ENCODE measurements at regions not wholly inside any gene's neighbourhood (a gene's known extent, or its start where the extent isn't known, plus 50 kb on each side); places are given as distances from the start of the nearest gene placed in this dataset.

DNA sequence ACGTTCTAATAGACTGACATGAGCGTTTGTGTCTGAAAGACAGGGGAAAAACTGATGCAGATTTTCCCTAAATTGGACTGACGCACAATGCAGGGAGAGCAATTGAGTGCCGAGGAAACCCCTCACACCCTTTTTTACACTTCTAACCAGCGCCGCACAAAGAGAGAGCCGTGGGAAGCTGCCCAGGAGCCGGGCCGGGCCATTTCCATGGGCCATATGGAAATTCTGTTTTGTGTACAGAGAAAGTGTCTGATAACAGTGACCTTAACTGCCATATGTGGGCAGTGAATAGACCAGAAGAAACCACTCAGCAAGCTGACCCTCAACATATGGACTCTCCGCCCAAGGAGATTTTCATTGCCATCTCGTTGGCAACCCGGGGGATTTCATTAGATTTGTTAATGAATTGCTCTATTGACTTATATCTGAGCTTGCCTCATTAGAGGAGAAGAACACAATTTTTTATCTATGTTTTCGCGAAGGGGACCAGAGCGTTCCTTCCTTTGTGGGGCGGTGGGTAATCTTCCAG, 225.9 kb upstream of the IRX3 start:
- Histone ChIP-seq H3K27ac (no peak overlapping the region), H3K9me3 (no peaks in the 10 kb centered on the region), H3K27me3 (no peaks in the 10 kb centered on the region), H3K36me3 (no peaks in the 10 kb centered on the region), H3K4me1 (no peaks in the 10 kb centered on the region), H3K4me3 (no peak overlapping the region)
- intact Hi-C loops (cut with DNase I), result no loop called here
- DNase-seq (ENCODE audit: low spot score in 2 of 2), result no peak
- no peak for TF ChIP-seq CTCF (IDR thresholded peaks at IDR 0.05)

DNA sequence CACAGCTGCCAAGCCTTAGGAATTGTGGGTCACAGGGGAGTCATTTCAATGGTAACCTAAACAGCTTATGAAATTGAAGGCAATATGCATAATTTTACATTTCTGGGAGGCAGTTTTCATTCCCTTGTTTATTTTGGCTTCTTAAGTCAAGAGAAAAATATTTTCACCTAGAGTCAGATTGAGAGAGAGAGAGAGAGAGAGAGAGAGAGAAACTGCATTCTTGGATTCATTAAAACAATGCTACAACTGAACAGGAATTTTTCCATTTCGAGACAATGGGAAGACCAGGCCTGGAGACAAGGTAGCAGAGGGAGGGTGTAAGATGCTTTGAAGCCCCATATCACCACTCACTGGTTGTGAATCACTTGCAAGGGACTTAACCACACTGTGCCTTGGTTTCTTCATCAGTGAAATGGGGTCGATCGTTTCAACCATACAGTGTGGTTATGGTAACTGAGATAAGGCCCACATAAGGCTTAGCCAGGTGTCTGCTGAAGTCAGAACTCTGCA, 224.7 kb upstream of the IRX3 start:
- no peak overlapping the region for H3K27ac ChIP-seq

DNA sequence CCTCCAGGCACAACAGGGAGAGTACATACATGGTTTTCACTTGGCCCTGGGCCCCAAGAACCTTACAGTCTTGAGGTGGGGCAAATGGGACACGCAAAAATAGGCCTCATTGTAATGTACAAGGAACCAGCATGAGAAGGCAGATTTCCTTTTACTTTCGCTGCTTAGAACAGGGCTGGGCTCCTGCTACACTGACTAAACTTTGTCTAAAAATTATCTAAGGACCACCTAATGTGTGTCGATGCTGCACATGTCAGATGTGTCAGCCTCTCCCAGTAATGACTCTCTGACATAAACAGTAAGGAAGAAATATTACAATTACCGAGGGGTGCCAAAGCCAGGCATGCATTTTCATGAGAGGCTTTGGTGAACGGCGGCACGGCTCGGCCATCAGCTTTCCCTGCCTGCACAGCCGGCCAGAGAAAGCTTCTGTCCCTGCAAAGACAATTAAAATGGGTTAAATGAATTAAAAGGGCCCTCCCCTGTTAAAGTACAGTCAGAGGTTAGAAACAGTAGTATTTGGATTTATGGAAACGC, 224.2 kb upstream of the IRX3 start:
- H3K9me3 ChIP-seq, result no peaks in the 10 kb centered on the region
- no peak overlapping the region for H3K4me3 ChIP-seq
- intact Hi-C loops (cut with DNase I), result no loop called here
- DNase-seq (ENCODE audit: low spot score in 2 of 2), result no peak
- no peaks in the 10 kb centered on the region for H3K4me1 ChIP-seq
- H3K27me3 ChIP-seq, result no peaks in the 10 kb centered on the region
- no peak for TF ChIP-seq CTCF (IDR thresholded peaks at IDR 0.05)
- no peaks in the 10 kb centered on the region for H3K36me3 ChIP-seq
- H3K27ac ChIP-seq, result no peak overlapping the region

More for the DNA sequence above, 224.7 kb upstream of the IRX3 start:
- H3K4me3 ChIP-seq, result no peak overlapping the region
- no peaks in the 10 kb centered on the region for H3K4me1 ChIP-seq
- no peak for DNase-seq (ENCODE audit: low spot score in 2 of 2)
- H3K36me3 ChIP-seq, result no peaks in the 10 kb centered on the region
- no peaks in the 10 kb centered on the region for H3K9me3 ChIP-seq
- H3K27me3 ChIP-seq, result no peaks in the 10 kb centered on the region
- intact Hi-C loops (cut with DNase I), result no loop called here
- TF ChIP-seq CTCF (IDR thresholded peaks at IDR 0.05), result no peak

DNA sequence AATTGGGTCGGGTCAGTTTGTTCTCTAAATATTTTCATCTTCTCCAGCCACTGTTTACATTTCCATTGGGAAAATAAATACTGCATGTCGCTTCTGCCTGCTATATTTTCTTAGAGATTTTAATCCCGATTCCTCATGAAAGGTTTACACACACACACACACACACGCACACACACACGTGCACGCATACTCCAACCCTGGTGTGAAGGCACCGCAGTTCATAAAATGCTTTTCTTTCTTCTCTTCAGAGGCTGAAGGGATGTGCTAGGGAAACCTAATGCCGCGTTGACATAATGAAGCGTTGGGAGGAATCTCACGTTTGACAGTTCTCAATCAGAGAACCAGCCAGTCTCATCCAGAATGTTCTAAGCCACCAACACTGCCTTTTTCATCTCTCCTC, 222.9 kb upstream of the IRX3 start:
- intact Hi-C loops (cut with DNase I), result no loop called here
- no peaks in the 10 kb centered on the region for H3K9me3 ChIP-seq
- DNase-seq (ENCODE audit: low spot score in 2 of 2), result no peak
- H3K27me3 ChIP-seq, result no peaks in the 10 kb centered on the region
- H3K27ac ChIP-seq, result no peak overlapping the region
- no peak for TF ChIP-seq CTCF (IDR thresholded peaks at IDR 0.05)
- H3K4me3 ChIP-seq, result no peak overlapping the region
- no peaks in the 10 kb centered on the region for H3K36me3 ChIP-seq
- H3K4me1 ChIP-seq, result no peaks in the 10 kb centered on the region

GRCh38 chr16:54508351-54508750, 221.8 kb upstream of the IRX3 start:
- no peak overlapping the region for H3K4me3 ChIP-seq
- intact Hi-C loops (cut with DNase I), result no loop called here

More at GRCh38 chr16:54508351-54508750, 221.8 kb upstream of the IRX3 start:
- no peak overlapping the region for H3K27ac ChIP-seq
- H3K4me1 ChIP-seq, result no peaks in the 10 kb centered on the region
- DNase-seq (ENCODE audit: low spot score in 2 of 2), result no peak
- no peaks in the 10 kb centered on the region for H3K36me3 ChIP-seq
- H3K27me3 ChIP-seq, result no peaks in the 10 kb centered on the region
- H3K9me3 ChIP-seq, result no peaks in the 10 kb centered on the region
- TF ChIP-seq CTCF (IDR thresholded peaks at IDR 0.05), result no peak
